ENCODE measurements at regions not wholly inside any gene's neighbourhood (a gene's known extent, or its start where the extent isn't known, plus 50 kb on each side); places are given as distances from the start of the nearest gene placed in this dataset.

DNA sequence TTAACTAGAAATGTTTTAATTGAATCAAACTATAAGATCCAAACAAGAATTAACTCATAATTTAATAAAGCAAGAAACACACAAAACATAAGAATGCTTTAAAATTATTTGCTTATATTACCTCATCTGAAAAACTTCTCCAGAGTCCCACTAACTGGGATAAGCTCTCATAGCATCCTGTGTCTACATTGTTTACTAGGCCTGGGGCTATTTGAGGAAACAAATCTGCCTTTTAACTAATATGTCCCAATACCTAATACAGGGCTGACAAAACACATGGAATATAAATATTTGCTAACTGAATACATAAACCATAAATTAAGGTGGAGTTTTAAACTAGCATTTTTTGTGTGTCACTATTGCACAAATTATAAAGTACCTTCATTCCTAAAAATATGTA is 1399.8 kb upstream of the SLC10A2 start:
- Histone ChIP-seq H3K36me3 (ENCODE audit: control insufficient read depth, insufficient read depth, low read length, severe bottlenecking) (no peaks in the 10 kb centered on the region), H3K9ac (ENCODE audit: low read length) (no peak overlapping the region), H3K4me3 (ENCODE audit: low read length) (no peak overlapping the region), H3K4me1 (ENCODE audit: control insufficient read depth, insufficient read depth, low read length) (no peaks in the 10 kb centered on the region), H3K27me3 (replicated peaks; ENCODE audit: control insufficient read depth, insufficient read depth, low read length) (no peaks in the 10 kb centered on the region), H3K9me3 (ENCODE audit: control insufficient read depth, low read length) (no peaks in the 10 kb centered on the region)
- DNase-seq (ENCODE audit: low read depth): peak; percentile 1

DNA sequence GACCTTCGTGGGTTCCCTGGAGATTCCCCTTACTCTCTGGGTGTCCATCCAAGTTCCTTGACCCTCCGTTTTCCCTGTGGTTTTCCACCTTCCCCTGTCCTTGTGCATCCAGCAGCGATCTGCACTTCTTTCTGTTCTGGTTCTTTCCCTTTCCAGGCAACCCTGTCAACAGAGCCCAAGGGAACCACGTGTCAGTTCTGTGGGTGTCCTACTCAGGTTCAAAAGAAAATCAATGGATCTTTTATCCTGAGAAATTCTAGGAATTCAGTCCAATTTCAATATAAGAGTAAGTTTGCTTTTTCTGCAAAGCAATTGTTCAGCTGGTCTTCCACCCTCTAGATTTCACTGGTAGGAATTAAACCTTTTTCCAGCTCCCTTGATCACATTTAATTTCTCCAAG is 1394.8 kb upstream of the SLC10A2 start:
- DNase-seq (ENCODE audit: low read depth): no peak
- no peaks in the 10 kb centered on the region for H3K9me3 ChIP-seq (ENCODE audit: control insufficient read depth, low read length)
- no peaks in the 10 kb centered on the region for H3K4me1 ChIP-seq (ENCODE audit: control insufficient read depth, insufficient read depth, low read length)
- no peaks in the 10 kb centered on the region for H3K27me3 ChIP-seq (replicated peaks; ENCODE audit: control insufficient read depth, insufficient read depth, low read length)
- H3K4me3 ChIP-seq (ENCODE audit: low read length): no peak overlapping the region
- H3K36me3 ChIP-seq (ENCODE audit: control insufficient read depth, insufficient read depth, low read length, severe bottlenecking): no peaks in the 10 kb centered on the region
- no peak overlapping the region for H3K9ac ChIP-seq (ENCODE audit: low read length)

DNA sequence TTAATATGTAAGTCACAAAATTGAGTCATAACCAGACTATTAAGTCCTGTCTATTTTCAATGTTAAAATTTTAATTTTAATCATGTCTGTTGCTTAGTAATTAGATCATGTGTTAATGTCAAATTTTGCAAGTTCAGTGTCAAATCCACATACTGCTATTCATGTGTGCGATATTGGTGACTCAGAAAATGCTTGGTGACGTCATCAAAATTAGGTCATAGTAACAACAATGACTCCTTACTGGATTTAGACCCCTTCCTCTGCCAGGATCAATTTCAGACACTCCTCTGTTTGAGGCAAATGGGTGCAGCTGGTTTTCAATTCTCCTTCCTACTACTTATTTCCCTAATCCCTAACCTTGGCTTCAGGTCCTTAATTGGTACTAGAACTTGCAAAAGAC is 1394.3 kb upstream of the SLC10A2 start:
- Histone ChIP-seq H3K27me3 (replicated peaks; ENCODE audit: control insufficient read depth, insufficient read depth, low read length) (no peaks in the 10 kb centered on the region), H3K4me3 (ENCODE audit: low read length) (no peak overlapping the region), H3K9ac (ENCODE audit: low read length) (no peak overlapping the region), H3K9me3 (ENCODE audit: control insufficient read depth, low read length) (no peaks in the 10 kb centered on the region), H3K4me1 (ENCODE audit: control insufficient read depth, insufficient read depth, low read length) (no peaks in the 10 kb centered on the region), H3K36me3 (ENCODE audit: control insufficient read depth, insufficient read depth, low read length, severe bottlenecking) (no peaks in the 10 kb centered on the region)
- no peak for DNase-seq (ENCODE audit: low read depth)

DNA sequence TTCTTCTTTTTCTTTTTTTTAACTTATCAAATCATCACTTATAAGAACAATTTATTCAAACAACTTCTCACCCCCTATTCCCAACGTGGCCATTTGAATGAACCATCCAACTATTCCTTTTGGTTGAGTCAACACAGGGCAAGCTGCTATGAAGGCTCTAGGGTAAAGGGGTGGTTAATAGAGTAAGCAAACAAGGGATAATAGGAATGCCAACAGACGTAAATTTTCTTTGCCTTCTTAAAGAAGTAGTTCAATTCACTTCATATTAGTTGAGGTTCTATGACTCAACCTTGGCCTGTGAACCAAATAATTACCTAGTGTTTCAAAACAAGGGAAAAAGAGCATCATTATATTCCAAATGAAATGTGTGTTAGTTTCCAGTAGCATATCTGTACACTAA is 1383.8 kb upstream of the SLC10A2 start:
- no peak overlapping the region for H3K9ac ChIP-seq (ENCODE audit: low read length)
- H3K27me3 ChIP-seq (replicated peaks; ENCODE audit: control insufficient read depth, insufficient read depth, low read length): no peaks in the 10 kb centered on the region
- no peak for DNase-seq (ENCODE audit: low read depth)
- H3K4me3 ChIP-seq (ENCODE audit: low read length): no peak overlapping the region
- peaks cover 8% of the 10 kb centered on the region for H3K9me3 ChIP-seq (ENCODE audit: control insufficient read depth, low read length)
- H3K4me1 ChIP-seq (ENCODE audit: control insufficient read depth, insufficient read depth, low read length): no peaks in the 10 kb centered on the region
- no peaks in the 10 kb centered on the region for H3K36me3 ChIP-seq (ENCODE audit: control insufficient read depth, insufficient read depth, low read length, severe bottlenecking)

DNA sequence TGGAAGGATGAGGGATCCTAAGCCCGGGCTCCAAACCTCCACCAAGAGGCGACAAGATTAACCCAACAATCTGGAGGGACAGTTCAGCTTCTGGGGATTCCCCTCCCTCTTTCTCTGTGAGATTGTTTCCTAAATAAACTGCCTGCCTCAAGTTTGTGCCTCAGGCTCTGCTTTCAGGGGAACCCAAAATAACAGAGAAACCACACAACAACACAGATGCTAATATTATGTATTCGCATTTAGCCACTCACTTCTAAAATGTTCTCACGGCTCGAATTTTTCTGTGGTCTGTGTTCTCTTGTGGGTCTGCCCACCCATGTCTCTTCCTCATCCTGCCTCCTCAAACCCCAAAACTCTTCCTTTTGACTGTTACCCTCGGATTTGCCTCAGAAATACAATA is 1381.1 kb upstream of the SLC10A2 start:
- Histone ChIP-seq H3K9me3 (ENCODE audit: control insufficient read depth, low read length) (peaks cover 8% of the 10 kb centered on the region), H3K9ac (ENCODE audit: low read length) (no peak overlapping the region), H3K36me3 (ENCODE audit: control insufficient read depth, insufficient read depth, low read length, severe bottlenecking) (no peaks in the 10 kb centered on the region), H3K4me1 (ENCODE audit: control insufficient read depth, insufficient read depth, low read length) (no peaks in the 10 kb centered on the region), H3K4me3 (ENCODE audit: low read length) (no peak overlapping the region), H3K27me3 (replicated peaks; ENCODE audit: control insufficient read depth, insufficient read depth, low read length) (no peaks in the 10 kb centered on the region)
- no peak for DNase-seq (ENCODE audit: low read depth)

DNA sequence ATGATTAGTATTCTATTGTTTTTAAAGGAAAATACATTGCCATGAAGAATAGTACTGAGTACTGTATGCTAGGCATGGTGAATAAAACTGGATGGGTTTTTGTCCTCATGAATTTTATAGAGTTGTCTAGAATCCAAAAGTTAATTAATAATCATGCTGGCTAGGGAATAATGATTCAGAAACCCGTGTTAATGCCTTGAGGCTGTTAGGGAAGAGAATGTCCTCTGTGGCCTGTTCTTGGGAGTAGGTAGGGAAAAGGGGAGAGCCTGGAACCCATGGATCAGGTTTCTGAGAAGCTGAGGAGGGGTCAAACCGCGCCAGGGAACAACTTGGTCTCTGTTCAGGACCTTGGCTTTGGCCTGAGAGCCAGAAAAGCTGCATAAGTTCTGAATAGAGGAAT is 1376.3 kb upstream of the SLC10A2 start:
- Histone ChIP-seq H3K4me1 (ENCODE audit: control insufficient read depth, insufficient read depth, low read length) (no peaks in the 10 kb centered on the region), H3K27me3 (replicated peaks; ENCODE audit: control insufficient read depth, insufficient read depth, low read length) (no peaks in the 10 kb centered on the region), H3K4me3 (ENCODE audit: low read length) (no peak overlapping the region), H3K9ac (ENCODE audit: low read length) (no peak overlapping the region), H3K36me3 (ENCODE audit: control insufficient read depth, insufficient read depth, low read length, severe bottlenecking) (no peaks in the 10 kb centered on the region), H3K9me3 (ENCODE audit: control insufficient read depth, low read length) (no peaks in the 10 kb centered on the region)
- DNase-seq (ENCODE audit: low read depth): no peak

DNA sequence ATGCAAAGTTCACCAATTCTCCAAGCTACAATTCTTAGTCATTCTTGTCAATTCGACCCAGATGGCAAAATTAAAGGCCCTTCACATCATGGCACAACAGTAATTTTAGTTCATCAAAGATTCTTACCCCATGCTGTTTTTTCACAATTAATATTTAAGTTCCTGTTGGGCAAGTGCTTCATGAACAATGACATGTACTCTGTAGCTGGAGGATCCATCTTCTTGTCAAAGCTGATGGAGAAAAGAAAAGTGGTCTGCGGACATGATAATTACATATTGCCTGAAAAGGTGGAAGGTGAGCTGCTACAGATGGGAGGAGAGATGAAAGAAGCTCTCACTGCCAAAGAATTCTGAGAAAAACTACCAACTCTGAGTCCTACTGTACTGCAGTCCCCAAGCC is 1370.3 kb upstream of the SLC10A2 start:
- H3K4me1 ChIP-seq (ENCODE audit: control insufficient read depth, insufficient read depth, low read length): no peaks in the 10 kb centered on the region
- H3K4me3 ChIP-seq (ENCODE audit: low read length): no peak overlapping the region
- no peak overlapping the region for H3K9ac ChIP-seq (ENCODE audit: low read length)
- H3K27me3 ChIP-seq (replicated peaks; ENCODE audit: control insufficient read depth, insufficient read depth, low read length): no peaks in the 10 kb centered on the region
- no peaks in the 10 kb centered on the region for H3K36me3 ChIP-seq (ENCODE audit: control insufficient read depth, insufficient read depth, low read length, severe bottlenecking)
- DNase-seq (ENCODE audit: low read depth): no peak
- no peaks in the 10 kb centered on the region for H3K9me3 ChIP-seq (ENCODE audit: control insufficient read depth, low read length)

DNA sequence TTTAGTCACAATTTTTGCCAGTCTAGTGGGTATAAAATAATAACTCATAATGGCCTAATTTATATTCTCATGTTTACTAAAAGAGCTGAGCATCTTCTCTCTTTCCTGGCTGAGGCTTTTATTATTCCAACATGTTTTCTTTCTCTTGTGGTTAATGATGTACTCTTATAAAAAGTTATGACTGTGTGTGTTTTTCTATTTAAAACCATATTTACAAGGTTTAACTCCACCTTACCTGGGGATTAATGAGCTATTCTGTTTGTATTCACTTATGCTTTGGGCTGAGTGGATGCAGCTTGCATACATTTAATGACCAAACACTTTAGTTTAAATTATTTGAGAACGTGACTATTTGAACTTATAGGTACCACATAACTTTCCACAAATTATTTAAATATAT is 1365.7 kb upstream of the SLC10A2 start:
- Histone ChIP-seq H3K4me1 (ENCODE audit: control insufficient read depth, insufficient read depth, low read length) (no peaks in the 10 kb centered on the region), H3K9ac (ENCODE audit: low read length) (no peak overlapping the region), H3K4me3 (ENCODE audit: low read length) (no peak overlapping the region), H3K9me3 (ENCODE audit: control insufficient read depth, low read length) (no peaks in the 10 kb centered on the region), H3K27me3 (replicated peaks; ENCODE audit: control insufficient read depth, insufficient read depth, low read length) (no peaks in the 10 kb centered on the region), H3K36me3 (ENCODE audit: control insufficient read depth, insufficient read depth, low read length, severe bottlenecking) (no peaks in the 10 kb centered on the region)
- no peak for DNase-seq (ENCODE audit: low read depth)

DNA sequence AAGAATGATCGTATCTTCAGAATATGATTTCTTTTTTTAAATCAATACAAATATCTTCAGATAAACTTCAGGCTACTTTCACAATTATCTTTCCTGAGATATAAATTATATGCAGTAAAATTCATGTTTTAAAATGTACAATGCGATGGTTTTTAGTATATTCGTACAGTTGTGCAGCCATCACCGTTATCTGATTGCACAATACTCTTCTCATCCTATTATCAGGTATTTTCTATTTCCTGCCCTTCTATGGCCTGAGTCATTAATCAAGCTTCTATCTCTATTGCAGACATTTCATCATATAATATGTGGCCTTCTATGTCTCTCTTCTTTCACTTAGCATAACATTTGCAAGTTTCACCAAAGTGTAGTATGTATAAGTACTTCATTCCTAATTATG is 1360.2 kb upstream of the SLC10A2 start:
- no peaks in the 10 kb centered on the region for H3K27me3 ChIP-seq (replicated peaks; ENCODE audit: control insufficient read depth, insufficient read depth, low read length)
- no peaks in the 10 kb centered on the region for H3K4me1 ChIP-seq (ENCODE audit: control insufficient read depth, insufficient read depth, low read length)
- DNase-seq (ENCODE audit: low read depth): no peak
- no peak overlapping the region for H3K9ac ChIP-seq (ENCODE audit: low read length)
- H3K4me3 ChIP-seq (ENCODE audit: low read length): no peak overlapping the region
- H3K36me3 ChIP-seq (ENCODE audit: control insufficient read depth, insufficient read depth, low read length, severe bottlenecking): no peaks in the 10 kb centered on the region
- H3K9me3 ChIP-seq (ENCODE audit: control insufficient read depth, low read length): no peaks in the 10 kb centered on the region

DNA sequence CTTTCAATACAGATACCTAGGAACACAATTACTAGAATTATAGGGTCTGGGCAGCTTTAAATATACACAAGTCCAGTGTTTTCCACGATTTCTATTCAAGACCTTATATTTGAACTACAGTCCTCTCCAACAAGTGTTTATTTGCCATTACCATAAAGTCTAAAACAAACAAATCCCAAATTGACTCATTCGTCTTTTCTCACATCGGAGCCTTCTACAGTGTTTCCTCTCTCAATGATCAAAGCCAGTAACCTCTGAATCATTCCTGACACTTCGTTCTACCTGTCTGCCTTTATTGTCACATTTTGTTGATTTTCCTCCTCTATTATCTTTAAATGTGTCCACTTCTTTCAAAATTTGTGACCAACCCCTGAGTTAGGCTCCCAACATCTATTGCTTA is 1356.5 kb upstream of the SLC10A2 start:
- Histone ChIP-seq H3K4me3 (ENCODE audit: low read length) (no peak overlapping the region), H3K4me1 (ENCODE audit: control insufficient read depth, insufficient read depth, low read length) (no peaks in the 10 kb centered on the region), H3K9ac (ENCODE audit: low read length) (no peak overlapping the region), H3K36me3 (ENCODE audit: control insufficient read depth, insufficient read depth, low read length, severe bottlenecking) (no peaks in the 10 kb centered on the region), H3K9me3 (ENCODE audit: control insufficient read depth, low read length) (no peaks in the 10 kb centered on the region), H3K27me3 (replicated peaks; ENCODE audit: control insufficient read depth, insufficient read depth, low read length) (no peaks in the 10 kb centered on the region)
- no peak for DNase-seq (ENCODE audit: low read depth)

DNA sequence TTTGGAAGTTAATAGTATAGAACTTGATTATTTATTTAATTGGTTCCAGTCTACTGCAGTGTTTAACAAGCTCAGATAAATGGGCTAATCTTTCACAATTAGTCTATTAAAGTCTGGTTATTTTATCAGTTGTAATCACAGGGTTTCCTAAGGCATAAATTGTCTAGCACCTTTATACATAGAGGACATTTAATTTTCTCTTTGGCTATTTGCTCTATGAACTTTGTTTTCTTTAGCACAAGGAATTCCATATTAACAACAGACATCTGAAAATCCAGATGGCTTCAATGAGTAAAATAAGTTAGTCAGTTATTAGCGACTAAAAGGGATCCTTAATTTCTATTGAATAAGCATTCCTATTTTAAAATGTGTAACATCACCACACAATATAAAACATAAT is 1350.8 kb upstream of the SLC10A2 start:
- H3K9ac ChIP-seq (ENCODE audit: low read length): no peak overlapping the region
- H3K36me3 ChIP-seq (ENCODE audit: control insufficient read depth, insufficient read depth, low read length, severe bottlenecking): no peaks in the 10 kb centered on the region
- H3K9me3 ChIP-seq (ENCODE audit: control insufficient read depth, low read length): no peaks in the 10 kb centered on the region
- no peak overlapping the region for H3K4me3 ChIP-seq (ENCODE audit: low read length)
- H3K27me3 ChIP-seq (replicated peaks; ENCODE audit: control insufficient read depth, insufficient read depth, low read length): no peaks in the 10 kb centered on the region
- H3K4me1 ChIP-seq (ENCODE audit: control insufficient read depth, insufficient read depth, low read length): no peaks in the 10 kb centered on the region
- DNase-seq (ENCODE audit: low read depth): no peak

DNA sequence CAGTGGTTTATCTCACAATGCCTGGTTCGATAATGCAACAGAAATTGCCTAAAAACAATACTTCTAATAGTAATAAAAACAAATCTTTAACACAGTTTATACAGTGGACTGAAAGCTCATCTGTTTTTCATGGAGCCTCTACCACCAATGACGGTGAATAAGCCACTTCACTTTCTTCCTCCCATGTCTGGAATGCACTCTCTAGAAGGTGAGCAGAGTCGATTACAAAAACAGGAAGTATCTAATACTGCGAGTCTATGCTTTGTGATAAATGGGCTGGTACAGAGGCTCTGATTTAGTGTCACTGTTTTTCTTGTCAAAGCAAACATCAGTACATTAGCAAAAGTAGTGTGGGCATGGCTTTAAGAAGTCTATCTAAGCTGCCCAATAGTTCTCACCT is 1348.6 kb upstream of the SLC10A2 start:
- Histone ChIP-seq H3K9ac (ENCODE audit: low read length) (no peak overlapping the region), H3K4me1 (ENCODE audit: control insufficient read depth, insufficient read depth, low read length) (no peaks in the 10 kb centered on the region), H3K27me3 (replicated peaks; ENCODE audit: control insufficient read depth, insufficient read depth, low read length) (no peaks in the 10 kb centered on the region), H3K36me3 (ENCODE audit: control insufficient read depth, insufficient read depth, low read length, severe bottlenecking) (no peaks in the 10 kb centered on the region), H3K9me3 (ENCODE audit: control insufficient read depth, low read length) (no peaks in the 10 kb centered on the region), H3K4me3 (ENCODE audit: low read length) (no peak overlapping the region)
- DNase-seq (ENCODE audit: low read depth): no peak

Data from adipocyte (in vitro differentiated cells).